OCI-LY3 (cell line): ENCODE measurements at regions not wholly inside any gene's neighbourhood (a gene's known extent, or its start where the extent isn't known, plus 50 kb on each side); places are given as distances from the start of the nearest gene placed in this dataset.

Experiments used
- EZH2phosphoT487 ChIP-seq: fragments of 200-600 bp; shearing (Covaris generic); IDR thresholded peaks from 2 replicates; pipeline ENCODE4 v1.6.1; 2018; ENCODE audit warnings: antibody characterized with exemption, mixed run types, low read depth
- TF ChIP-seq, protein P1 (sequence below): fragments of 200-600, 300-600 bp; sonication (generic); IDR thresholded peaks from 2 replicates; pipeline ENCODE4 v1.5.1; 2014; ENCODE audit warnings: antibody characterized with exemption, low read length, low read depth

DNA sequence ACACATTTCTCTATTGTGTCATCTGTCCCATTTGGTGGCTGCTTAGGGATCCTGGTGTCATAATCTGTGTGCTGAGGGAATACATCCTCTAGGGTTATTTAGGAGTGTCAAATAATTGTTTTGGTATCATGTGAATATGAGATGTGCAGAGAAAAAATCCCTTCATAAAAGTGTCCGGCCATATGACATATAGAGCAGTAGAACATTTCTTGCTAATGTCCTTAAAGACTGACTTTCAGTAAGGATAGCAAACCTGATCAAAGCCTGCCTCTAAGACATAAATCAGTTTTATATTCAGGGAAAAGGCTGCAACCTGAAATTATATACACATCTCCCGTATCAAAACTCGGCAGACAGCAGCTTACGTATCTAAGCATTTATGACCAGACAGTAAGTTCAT, 211.6 kb downstream of the ADAM29 start:
- TF ChIP-seq, protein P1, sequence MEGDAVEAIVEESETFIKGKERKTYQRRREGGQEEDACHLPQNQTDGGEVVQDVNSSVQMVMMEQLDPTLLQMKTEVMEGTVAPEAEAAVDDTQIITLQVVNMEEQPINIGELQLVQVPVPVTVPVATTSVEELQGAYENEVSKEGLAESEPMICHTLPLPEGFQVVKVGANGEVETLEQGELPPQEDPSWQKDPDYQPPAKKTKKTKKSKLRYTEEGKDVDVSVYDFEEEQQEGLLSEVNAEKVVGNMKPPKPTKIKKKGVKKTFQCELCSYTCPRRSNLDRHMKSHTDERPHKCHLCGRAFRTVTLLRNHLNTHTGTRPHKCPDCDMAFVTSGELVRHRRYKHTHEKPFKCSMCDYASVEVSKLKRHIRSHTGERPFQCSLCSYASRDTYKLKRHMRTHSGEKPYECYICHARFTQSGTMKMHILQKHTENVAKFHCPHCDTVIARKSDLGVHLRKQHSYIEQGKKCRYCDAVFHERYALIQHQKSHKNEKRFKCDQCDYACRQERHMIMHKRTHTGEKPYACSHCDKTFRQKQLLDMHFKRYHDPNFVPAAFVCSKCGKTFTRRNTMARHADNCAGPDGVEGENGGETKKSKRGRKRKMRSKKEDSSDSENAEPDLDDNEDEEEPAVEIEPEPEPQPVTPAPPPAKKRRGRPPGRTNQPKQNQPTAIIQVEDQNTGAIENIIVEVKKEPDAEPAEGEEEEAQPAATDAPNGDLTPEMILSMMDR = no peak
- no peak for TF ChIP-seq EZH2phosphoT487
